Islet of Langerhans (tissue), 1 donor: ENCODE measurements at regions not wholly inside any gene's neighbourhood (a gene's known extent, or its start where the extent isn't known, plus 50 kb on each side); places are given as distances from the start of the nearest gene placed in this dataset.
"Not testable (repeated sequence)": the region's sequence is repeated elsewhere in the genome, so short reads cannot be mapped to it uniquely, and the experiment has no call there.

Source experiments
- FAIRE-seq: peaks from one replicate; lab custom pipeline; 2011; peaks lifted over from hg19 to GRCh38; lab: Jason Lieb, UNC

- no peak for FAIRE-seq
Observed at GRCh38 chr13:79655509-79655908, 174.6 kb downstream of the NDFIP2 start.

GRCh38 chr13:79654520-79654919, 173.6 kb downstream of the NDFIP2 start:
- no peak for FAIRE-seq

- no peak for FAIRE-seq
Observed at GRCh38 chr13:79650688-79651087, 169.7 kb downstream of the NDFIP2 start.

GRCh38 chr13:79648191-79648590, 167.2 kb downstream of the NDFIP2 start:
- no peak for FAIRE-seq

- peak; percentile 74 for FAIRE-seq
Observed at GRCh38 chr13:79647533-79647932, 166.6 kb downstream of the NDFIP2 start.

GRCh38 chr13:79646880-79647279, 165.9 kb downstream of the NDFIP2 start:
- no peak for FAIRE-seq

GRCh38 chr13:79645569-79645968, 164.6 kb downstream of the NDFIP2 start:
- FAIRE-seq, result no peak

- FAIRE-seq, result no peak
Observed at GRCh38 chr13:79642596-79642995, 161.6 kb downstream of the NDFIP2 start.

- no peak for FAIRE-seq
Observed at GRCh38 chr13:79637133-79637763, 156.3 kb downstream of the NDFIP2 start.

- FAIRE-seq, result no peak
Observed at GRCh38 chr13:79631051-79631659, 150.2 kb downstream of the NDFIP2 start.

- FAIRE-seq, result no peak
Observed at GRCh38 chr13:79628463-79628862, 147.5 kb downstream of the NDFIP2 start.

- no peak for FAIRE-seq
Observed at GRCh38 chr13:79626924-79627323, 146.0 kb downstream of the NDFIP2 start.

- no peak for FAIRE-seq
Observed at GRCh38 chr13:79625517-79625916, 144.6 kb downstream of the NDFIP2 start.

- FAIRE-seq, result no peak
Observed at GRCh38 chr13:79621902-79622301, 140.9 kb downstream of the NDFIP2 start.

- no peak for FAIRE-seq
Observed at GRCh38 chr13:79621449-79621848, 140.5 kb downstream of the NDFIP2 start.

GRCh38 chr13:79614250-79614918, 133.4 kb downstream of the NDFIP2 start:
- no peak for FAIRE-seq

GRCh38 chr13:79612604-79613003, 131.6 kb downstream of the NDFIP2 start:
- no peak for FAIRE-seq

GRCh38 chr13:79607895-79608294, 126.9 kb downstream of the NDFIP2 start:
- not testable (repeated sequence) for FAIRE-seq
